Keratinocyte (primary cell): ENCODE measurements at regions not wholly inside any gene's neighbourhood (a gene's known extent, or its start where the extent isn't known, plus 50 kb on each side); places are given as distances from the start of the nearest gene placed in this dataset.

ENCODE experiments used
- DNase-seq: peaks from one replicate; pipeline ENCODE4 v3.0.0-alpha.2; 2011; ENCODE audit warnings: low read depth, missing footprints, low spot score
- FAIRE-seq: peaks from 2 replicates; lab custom pipeline; 2011; peaks lifted over from hg19 to GRCh38; lab: Jason Lieb, UNC
- H2AFZ ChIP-seq: 2 replicates; pipeline ENCODE4 v1.6.0; 2012; ENCODE audit warnings: low read length, control low read depth, inconsistent platforms; ENCODE audit not compliant: control insufficient read depth
- H3K27ac ChIP-seq: 2 replicates; pipeline ENCODE4 v1.5.1; 2011; ENCODE audit warnings: low read length; ENCODE audit not compliant: control insufficient read depth, insufficient read depth
- H3K27me3 ChIP-seq: 3 replicates; pipeline ENCODE4 v1.6.0; 2011; ENCODE audit warnings: low read length; ENCODE audit not compliant: control insufficient read depth, insufficient read depth; ENCODE audit errors: extremely low read depth
- H3K36me3 ChIP-seq, 2 experiments: 2 replicates in 1 of 2; 3 replicates in 1 of 2; pipeline ENCODE4 v1.5.1; 2011; ENCODE audit warnings: low read length in 2 of 2, mild to moderate bottlenecking in 1 of 2; ENCODE audit not compliant: control insufficient read depth in 2 of 2, insufficient read depth in 2 of 2; ENCODE audit errors: extremely low read depth in 1 of 2
- H3K4me1 ChIP-seq: 3 replicates; pipeline ENCODE4 v1.5.1; 2011; ENCODE audit warnings: low read length; ENCODE audit not compliant: control insufficient read depth, insufficient read depth; ENCODE audit errors: extremely low read depth
- H3K4me2 ChIP-seq: 3 replicates; pipeline ENCODE4 v1.6.0; 2011; ENCODE audit warnings: low read depth, low read length; ENCODE audit not compliant: control insufficient read depth, insufficient read depth; ENCODE audit errors: extremely low read depth
- H3K4me3 ChIP-seq, 3 experiments: fragments of 200-600 bp in 1 of 3; sonication (generic) in 1 of 3; 2 replicates in 2 of 3; 3 replicates in 1 of 3; pipeline ENCODE4 v1.5.1; 2011 to 2016; ENCODE audit warnings: low read length in 3 of 3, mild to moderate bottlenecking in 3 of 3, control low read depth in 2 of 3, inconsistent platforms in 1 of 3, low read depth in 1 of 3, mixed read lengths in 1 of 3, mixed run types in 1 of 3, moderate library complexity in 1 of 3; ENCODE audit not compliant: control insufficient read depth in 2 of 3, insufficient read depth in 2 of 3; ENCODE audit errors: extremely low read depth in 1 of 3
- H3K79me2 ChIP-seq: 2 replicates; pipeline ENCODE4 v1.6.0; 2012; ENCODE audit warnings: low read length; ENCODE audit not compliant: control insufficient read depth, insufficient read depth
- H3K9ac ChIP-seq: 3 replicates; pipeline ENCODE4 v1.6.0; 2011; ENCODE audit warnings: low read length; ENCODE audit not compliant: control insufficient read depth, insufficient read depth; ENCODE audit errors: extremely low read depth
- H3K9me1 ChIP-seq: 3 replicates; pipeline ENCODE4 v1.6.0; 2011; ENCODE audit warnings: low read length; ENCODE audit not compliant: control insufficient read depth, insufficient read depth; ENCODE audit errors: extremely low read depth
- H3K9me3 ChIP-seq: 2 replicates; pipeline ENCODE4 v1.5.1; 2012; ENCODE audit warnings: low read depth, low read length; ENCODE audit not compliant: control insufficient read depth
- H4K20me1 ChIP-seq: 3 replicates; pipeline ENCODE4 v1.6.0; 2011; ENCODE audit warnings: low read length; ENCODE audit not compliant: control insufficient read depth, insufficient read depth; ENCODE audit errors: extremely low read depth
- CTCF ChIP-seq, 3 experiments: IDR thresholded peaks in 1 of 3; conservative IDR thresholded peaks in 1 of 3; optimal IDR thresholded peaks in 1 of 3; 2 replicates in 2 of 3; 3 replicates in 1 of 3; pipeline versions ENCODE3 to v1.5.1; 2011; ENCODE audit warnings: low read length in 3 of 3, mild to moderate bottlenecking in 3 of 3, moderate library complexity in 2 of 3, control low read depth in 1 of 3, inconsistent platforms in 1 of 3; ENCODE audit not compliant: insufficient read depth in 2 of 3; ENCODE audit errors: extremely low read depth in 1 of 3
- EZH2 ChIP-seq: IDR thresholded peaks from one replicate; pipeline ENCODE4 v1.6.1; 2012; ENCODE audit warnings: inconsistent platforms, mild to moderate bottlenecking, low read length, moderate library complexity
- dilution Hi-C: fragments of 300-500 bp; cut with MboI; formaldehyde crosslinking; loops from one replicate; pipeline ENCODE4 v1.7.0; 2020; ENCODE audit warnings: low sequenced_read_pairs; ENCODE audit not compliant: extremely low pct_ligation_motif_present

GRCh38 chr12:71306808-71307207 is 132.8 kb upstream of the LGR5 start:
- no peaks in the 10 kb centered on the region for H3K36me3 ChIP-seq
- no peak overlapping the region for H3K27ac ChIP-seq
- H3K9me3 ChIP-seq: no peaks in the 10 kb centered on the region
- no peak for DNase-seq
- TF ChIP-seq EZH2 (no peak), CTCF (optimal IDR thresholded peaks at IDR 0.05 in 1 of 3, IDR thresholded peaks at IDR 0.05 in 1 of 3, conservative IDR thresholded peaks at IDR 0.05 in 1 of 3; ENCODE audit: extremely low read depth in 1 of 3, insufficient read depth in 2 of 3, low read length in 3 of 3) (no peak)
- H3K79me2 ChIP-seq: no peaks in the 10 kb centered on the region
- dilution Hi-C loops: no loop called here
- H2AFZ ChIP-seq: no peak overlapping the region
- H3K9ac ChIP-seq: no peak overlapping the region
- H3K4me1 ChIP-seq: no peaks in the 10 kb centered on the region
- H3K4me2 ChIP-seq: no peak overlapping the region
- H3K27me3 ChIP-seq: no peaks in the 10 kb centered on the region
- no peaks in the 10 kb centered on the region for H4K20me1 ChIP-seq
- H3K4me3 ChIP-seq: no peak overlapping the region
- H3K9me1 ChIP-seq: no peaks in the 10 kb centered on the region
- FAIRE-seq: no peak

GRCh38 chr12:71304306-71304705 is 135.3 kb upstream of the LGR5 start:
- FAIRE-seq (no peak), DNase-seq (no peak)
- Histone ChIP-seq H3K9me3 (no peaks in the 10 kb centered on the region), H3K79me2 (no peaks in the 10 kb centered on the region), H3K4me2 (no peak overlapping the region), H3K27me3 (no peaks in the 10 kb centered on the region), H3K9me1 (no peaks in the 10 kb centered on the region), H3K36me3 (no peaks in the 10 kb centered on the region), H3K9ac (no peak overlapping the region), H4K20me1 (no peaks in the 10 kb centered on the region), H3K4me3 (no peak overlapping the region), H2AFZ (no peak overlapping the region), H3K27ac (no peak overlapping the region), H3K4me1 (no peaks in the 10 kb centered on the region)
- TF ChIP-seq CTCF (optimal IDR thresholded peaks at IDR 0.05 in 1 of 3, IDR thresholded peaks at IDR 0.05 in 1 of 3, conservative IDR thresholded peaks at IDR 0.05 in 1 of 3; ENCODE audit: extremely low read depth in 1 of 3, insufficient read depth in 2 of 3, low read length in 3 of 3) (no peak), EZH2 (no peak)
- dilution Hi-C loops: no loop called here
